HG02588 (cell line): ENCODE measurements at regions not wholly inside any gene's neighbourhood (a gene's known extent, or its start where the extent isn't known, plus 50 kb on each side); places are given as distances from the start of the nearest gene placed in this dataset.

Experiments used
- ATAC-seq: cut with Tn5 transposase; IDR thresholded peaks from one replicate; pipeline ENCODE4 v1.9.1; 2021; ENCODE audit warnings: mild to moderate bottlenecking, moderate library complexity; ENCODE audit not compliant: unreplicated experiment

DNA sequence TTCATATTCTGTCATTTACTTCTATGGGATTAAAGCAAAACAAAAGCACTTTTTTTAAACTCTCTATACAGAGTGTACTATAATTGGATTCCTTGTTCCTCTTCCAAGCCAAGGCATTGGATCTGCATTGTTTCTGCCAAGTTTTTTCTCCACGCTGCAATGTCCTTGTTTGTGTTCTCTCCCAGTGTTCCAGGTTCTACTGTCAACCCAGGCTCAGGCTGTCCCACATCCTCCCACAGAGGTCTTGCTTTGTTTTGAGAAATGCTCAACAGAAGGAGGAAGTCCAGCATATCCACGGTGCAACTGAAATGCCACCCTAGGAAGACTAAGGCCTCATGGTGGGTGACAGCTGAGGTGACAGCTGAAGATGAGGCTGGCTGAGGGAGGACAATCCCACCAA lies 287.1 kb upstream of the PRDM1 start:
- no peak for ATAC-seq

DNA sequence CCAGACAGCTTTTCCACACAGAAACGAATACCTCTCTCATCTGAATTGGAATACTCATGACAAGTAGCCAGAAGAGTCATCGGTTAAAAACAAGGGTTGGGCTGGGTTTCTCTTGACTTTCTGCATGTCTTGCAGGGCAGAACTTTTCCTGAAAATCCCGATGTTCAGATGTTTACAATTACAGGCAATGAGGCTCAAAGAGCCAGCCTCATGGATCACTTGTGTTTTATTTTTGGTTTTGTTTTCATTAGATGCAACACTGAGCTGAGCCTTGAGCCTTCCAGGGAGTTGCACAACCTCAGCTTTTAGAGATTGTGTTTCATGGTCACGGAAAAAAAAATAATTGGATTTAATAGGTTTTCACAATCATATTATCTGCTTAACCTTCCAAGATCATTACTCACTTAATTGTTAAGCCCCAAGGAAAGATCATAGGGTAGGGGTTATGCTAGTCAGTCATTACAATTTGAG lies 288.1 kb upstream of the PRDM1 start:
- ATAC-seq, result no peak

DNA sequence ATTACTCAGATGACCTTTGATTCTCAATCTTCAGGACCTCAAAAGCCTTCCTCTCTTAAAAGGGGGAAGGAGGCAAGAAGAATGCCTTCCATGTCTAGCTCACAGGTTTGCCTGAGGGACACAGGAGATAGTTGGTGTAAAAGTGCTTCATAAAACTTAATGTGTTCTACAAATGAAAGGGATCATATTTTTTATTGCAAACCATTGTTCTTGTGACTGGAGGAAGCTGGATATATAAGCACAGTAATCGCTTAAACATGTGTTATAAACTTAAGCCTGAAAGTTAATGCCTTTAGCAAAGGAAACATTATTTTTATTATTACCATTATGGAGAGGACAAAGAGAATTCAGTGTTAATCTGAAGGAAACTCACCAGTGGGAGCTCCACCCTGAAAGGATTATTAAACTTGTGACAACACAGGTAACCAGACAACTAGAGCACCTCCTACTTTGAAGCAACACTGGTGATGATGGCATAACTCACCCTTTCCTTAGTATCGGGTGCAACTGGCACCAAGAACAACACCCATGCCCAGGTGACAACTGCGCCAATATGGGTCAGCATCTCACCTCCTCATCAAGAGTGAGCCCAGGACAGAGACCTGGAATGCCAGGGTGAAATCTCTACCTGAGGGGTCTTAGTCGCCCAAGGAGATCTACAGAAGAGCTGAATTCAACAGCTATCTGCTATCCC lies 288.7 kb upstream of the PRDM1 start:
- ATAC-seq, result no peak

DNA sequence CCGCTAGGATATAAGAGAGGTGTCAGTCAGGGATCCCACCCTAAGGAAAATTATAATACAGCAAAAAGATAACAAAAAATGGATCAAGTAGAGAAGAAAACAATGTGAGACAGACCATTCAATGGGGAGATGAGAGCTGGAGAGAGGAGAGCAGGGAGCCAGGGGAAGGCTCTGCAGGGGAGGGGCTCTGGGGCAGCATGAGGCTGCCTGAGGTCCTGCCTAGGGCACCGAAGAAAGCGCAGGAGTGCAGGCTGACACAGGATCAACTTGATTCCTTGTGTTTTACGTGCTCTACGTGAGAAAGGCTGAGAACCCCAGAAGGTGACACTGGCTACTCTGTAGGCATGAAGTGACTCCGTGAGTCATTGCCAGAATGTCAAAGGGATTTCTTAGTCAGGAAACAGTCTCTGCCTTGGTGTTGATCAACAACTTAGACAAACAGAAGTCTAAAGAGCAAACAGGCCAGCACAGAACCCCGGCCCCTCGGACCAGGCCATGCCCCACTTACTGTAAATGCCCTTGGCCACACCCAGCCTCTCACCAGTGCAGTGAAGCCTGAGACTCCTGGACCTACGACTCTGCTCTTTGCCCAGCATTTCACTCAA lies 290.1 kb upstream of the PRDM1 start:
- no peak for ATAC-seq

DNA sequence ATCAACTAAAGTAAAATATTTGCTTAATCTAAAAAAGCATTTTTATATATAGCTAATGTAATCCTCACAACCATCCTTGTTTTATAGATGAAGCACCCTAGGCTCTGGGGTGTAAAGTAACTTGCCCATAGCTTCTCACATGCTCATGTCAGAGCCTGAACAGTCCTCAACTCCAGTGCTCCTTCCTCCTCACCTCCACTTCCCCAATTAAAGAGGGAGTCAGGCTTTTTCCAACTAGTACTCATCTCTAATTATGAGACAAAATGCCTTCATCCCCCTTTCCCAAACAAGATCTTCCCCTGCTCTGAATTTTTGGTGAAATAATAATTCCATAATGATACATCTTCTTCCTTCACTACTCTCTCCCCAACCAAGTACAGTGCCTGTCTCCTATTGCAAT lies 290.8 kb upstream of the PRDM1 start:
- no peak for ATAC-seq

DNA sequence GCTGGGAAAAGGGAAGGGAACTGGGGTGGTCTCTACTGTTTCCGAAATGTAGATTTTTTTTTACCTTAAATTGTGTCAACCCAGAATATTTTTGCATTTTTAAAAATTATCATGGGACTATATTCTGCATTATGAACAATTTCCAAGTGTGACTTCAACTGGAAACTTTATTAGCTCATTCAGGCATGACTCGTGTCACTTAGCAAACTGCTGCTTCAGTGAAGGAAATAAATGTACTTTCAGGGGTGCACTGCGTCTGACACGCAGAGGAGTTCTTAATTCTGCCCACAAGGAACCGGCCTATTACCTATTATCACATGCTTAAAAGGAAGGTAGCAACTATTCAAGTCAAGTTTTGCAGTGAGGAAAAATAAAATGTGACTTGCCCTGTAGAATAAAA lies 291.3 kb upstream of the PRDM1 start:
- ATAC-seq, result no peak

DNA sequence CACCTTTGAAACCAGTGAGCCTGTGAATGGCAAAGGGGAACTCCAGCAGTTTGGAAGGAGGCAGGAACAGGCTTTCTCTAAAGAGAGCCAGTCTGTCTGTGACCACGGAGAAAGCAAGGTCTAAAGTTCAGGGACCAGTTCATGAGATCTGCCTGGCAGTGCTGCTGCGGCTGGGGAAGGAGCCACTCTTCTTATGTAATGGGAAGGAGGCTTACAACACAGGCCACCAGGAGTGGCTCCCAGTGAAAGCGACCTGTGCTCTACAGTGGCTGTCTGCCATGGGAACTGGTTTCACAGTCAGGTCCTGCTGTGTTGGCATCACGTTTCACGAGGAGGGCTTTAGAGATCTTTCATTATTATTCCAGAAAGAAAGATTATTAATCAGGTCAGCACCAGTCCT lies 291.9 kb upstream of the PRDM1 start:
- no peak for ATAC-seq

DNA sequence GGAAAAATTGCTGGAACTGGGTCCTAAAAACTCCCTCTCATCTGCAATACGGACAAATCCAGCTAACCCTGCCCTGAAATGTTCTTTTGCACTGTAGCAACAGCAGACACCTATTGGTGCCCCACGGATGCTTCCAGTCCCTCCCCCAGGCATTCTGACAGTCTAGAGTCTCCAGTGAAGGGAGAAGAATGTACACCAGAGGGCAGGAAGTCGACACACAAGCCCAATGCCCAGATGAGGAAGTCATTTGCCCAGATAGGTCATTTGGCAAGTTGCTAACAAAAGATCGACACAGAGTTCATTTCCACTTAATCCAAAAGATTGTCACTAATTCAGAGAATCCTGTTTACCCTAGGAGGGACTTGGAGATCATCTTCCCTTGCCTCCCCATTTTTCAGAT lies 293.0 kb upstream of the PRDM1 start:
- ATAC-seq, result no peak

DNA sequence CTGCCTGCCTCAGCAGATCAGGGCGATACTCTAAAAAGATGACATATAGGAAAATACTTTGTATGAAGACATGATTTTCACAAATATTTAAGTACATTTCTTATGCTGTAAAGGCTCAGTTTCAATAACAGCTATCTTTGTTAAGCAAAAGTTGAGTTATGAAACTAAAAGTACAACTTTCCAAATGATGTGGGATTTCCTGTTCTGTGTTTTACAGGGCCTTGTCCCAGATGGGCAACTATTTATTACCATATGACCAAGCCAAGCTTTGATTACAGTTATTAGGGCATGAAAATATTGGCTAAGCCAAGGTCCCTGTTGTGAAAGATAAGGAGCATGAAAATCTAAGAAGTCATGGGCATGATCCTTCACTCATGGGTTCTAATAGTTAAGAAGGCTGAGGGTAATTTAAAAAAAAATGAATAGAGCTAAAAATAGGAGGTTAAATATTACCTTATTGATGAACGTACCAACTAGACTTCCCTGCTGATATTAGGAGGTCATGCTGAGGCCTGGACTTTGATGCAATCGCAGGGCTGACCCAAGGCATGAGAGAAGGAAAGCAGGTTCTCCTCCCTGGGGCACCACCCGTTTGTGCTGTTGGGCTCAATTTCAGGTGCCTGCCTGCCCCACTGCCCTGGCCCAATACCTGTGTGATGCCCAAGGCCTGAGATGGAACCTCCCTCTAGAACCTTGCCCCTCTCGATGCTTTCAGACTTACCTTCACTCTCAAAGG lies 294.4 kb upstream of the PRDM1 start:
- ATAC-seq, result no peak

DNA sequence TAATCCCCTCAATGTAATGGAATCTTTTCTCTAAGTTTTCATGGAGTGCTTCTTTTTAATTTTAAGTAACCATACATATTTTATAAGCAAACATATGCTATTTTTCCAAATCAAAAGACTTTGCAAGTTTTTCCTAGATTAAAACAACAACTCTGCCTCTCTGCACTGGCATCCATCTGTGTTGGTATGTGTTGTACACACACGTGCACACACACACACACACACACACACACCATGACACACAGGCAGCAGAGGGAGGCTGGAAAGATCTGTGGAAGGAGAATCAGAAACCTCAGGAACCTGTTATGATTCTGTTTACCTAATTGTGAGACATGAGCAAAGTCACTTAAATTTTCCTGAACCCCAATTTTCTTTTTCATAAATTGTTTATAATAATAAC lies 295.0 kb upstream of the PRDM1 start:
- no peak for ATAC-seq

DNA sequence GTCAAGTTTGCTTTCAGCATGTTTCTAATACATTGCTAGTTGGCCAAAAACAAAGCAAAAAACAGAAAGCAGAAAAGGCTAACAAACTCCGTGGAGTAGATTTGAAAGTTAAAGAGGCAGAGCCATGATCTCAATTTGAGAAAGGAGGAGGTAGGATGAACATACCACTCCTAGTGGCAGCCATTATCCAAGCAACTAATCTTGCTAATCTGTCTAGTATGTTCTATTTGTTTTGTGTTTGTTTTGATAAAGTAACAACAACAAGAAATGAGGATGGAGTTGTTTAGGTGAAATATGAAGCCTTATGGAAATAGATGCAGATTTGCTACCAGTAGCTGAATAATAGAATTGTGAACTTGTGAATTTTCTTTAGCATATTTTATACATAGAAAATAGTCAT lies 295.5 kb upstream of the PRDM1 start:
- no peak for ATAC-seq

DNA sequence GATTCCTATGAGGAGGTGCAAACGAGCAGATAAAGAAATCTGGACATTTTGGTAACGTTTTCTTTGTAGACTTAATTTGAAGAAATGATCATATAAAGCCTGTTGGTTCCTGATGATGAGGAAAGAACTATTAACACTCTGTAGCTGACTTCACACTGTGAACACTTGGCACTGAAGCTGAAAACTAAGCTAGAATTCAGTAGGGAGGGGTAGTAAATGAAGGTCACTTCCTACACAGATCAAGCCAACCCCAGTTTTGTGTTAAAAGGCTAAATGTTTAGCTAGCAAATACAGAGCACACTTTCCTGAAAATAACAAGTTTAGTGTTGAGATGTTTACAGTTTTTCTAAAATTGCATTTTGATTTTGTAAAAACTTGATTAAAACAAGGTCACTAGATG lies 296.2 kb upstream of the PRDM1 start:
- no peak for ATAC-seq

DNA sequence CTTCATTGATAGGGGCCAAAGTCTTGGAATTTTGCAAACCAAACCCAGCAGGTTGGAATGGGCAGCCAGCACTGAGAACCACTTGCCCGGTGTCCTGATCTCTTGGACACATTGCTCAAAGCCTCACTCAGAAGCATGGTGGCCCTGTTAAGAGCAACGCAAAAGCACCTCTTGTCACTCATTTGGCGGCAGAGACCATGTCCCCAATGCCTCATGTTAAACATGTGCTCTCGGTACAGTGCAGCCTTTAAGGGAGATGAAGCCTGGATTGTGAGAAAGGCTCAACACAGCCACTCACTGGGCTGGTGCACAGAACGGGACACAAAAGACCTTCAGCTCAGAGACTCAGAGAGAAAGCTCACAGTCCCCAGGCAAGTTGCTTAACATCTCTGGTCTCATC lies 298.4 kb upstream of the PRDM1 start:
- no peak for ATAC-seq

DNA sequence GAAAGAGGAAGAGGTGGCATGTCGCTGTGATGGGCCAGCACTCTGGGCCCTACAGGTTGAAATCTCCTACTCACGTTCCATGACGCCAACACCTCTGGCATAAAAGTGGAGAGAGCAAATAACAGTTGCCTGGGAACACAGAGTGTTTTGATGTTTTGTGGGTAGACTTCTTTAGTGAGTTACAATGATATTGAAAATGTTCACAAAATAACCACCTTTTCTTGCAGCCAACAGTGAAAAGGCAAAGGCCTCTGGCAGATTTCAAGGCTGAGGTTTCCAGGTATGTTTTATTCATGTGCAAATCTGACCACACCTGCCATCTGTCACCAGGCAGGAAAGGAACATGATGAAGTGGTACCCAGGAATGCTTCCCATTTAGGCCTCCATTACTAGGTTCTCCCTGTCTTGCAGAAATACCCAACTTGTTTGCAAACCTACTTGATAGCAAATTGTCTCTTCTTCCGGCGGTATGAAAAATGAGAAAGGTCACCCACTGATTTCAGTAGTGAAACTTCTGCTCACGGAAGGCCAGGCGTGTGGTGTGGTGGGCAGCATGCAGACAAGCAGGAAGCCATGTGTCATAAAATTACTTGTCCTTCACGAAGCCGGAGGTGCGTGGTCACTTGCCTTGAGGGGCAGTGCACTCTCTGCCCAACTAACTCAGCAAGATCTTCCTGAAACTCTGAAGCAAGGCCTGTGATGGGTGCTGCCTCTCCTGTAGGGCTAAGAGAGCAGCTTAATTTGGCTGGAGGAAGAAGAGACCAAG lies 299.1 kb upstream of the PRDM1 start:
- ATAC-seq, result peak; percentile 56

DNA sequence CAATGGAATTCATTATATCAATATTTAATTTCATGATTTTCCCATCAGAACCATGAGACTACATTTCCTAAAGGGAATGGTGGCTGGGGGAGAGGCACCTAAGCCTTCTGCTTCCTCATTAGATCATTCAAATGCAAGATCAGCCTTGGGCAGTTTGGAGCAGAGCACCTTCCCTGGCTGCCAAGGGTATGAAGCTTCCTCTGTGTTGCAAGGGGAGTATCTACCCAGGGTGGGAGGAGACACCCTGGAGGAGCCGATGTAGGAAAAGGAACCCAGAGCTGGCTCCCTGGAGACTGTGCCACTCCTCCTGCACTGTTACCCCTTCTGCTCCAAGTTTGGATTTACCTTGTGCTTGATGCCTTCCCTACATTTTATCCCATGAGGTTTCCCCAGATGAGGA lies 299.7 kb upstream of the PRDM1 start:
- ATAC-seq, result no peak

DNA sequence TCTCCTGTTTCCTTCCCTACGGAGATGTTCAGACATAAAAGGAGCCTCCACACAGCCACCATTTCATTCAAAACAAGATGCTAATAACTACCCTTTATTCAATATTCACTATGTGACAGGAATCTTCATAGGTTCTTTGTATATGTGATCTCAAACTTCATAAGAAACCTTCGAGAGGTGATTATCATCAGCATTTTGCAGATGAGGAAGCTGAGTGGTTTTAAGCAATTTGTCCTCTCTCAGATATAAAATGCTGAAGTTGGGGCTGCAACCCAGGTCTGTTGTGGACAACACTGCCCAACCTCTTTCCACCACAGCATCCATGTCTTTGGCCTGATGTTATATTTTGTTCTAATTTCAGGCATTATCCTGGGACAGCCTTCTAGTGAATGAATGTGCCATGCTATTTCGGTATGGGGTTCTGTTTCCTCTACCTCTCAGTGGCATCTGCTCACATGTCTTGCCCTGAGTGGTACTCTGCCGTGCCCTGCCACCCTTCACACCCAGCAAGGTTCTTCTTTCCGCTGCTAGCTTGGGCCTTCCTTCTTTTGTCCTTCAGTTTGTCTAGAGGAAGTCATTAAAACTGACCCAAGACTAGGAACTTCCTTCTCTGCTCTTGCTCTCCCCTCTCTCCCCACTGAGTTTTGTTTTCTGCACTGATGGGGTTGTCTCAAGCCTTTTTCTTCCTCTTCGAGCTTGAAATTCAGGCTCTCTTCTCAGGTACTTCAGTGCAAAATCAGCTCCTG lies 300.9 kb upstream of the PRDM1 start:
- ATAC-seq, result no peak

DNA sequence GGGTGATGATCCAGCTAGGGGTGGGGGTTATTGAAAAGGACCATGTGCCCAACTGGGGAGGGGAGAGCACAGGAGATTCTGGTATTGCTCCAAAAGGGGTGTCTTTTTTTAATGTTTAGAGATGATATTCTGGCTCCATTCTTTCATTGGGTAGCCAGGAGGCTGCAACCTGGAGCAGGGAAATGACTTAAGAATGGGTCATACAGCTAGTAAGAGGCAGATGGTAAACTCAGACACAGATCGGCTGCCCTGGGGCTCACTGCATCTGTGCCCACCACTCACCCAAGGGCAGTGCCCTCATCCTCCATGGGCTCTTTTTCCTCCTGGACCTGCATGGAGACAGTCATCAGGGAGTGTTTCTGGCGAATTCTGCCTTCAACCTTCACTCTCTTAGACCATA lies 302.0 kb upstream of the PRDM1 start:
- no peak for ATAC-seq

DNA sequence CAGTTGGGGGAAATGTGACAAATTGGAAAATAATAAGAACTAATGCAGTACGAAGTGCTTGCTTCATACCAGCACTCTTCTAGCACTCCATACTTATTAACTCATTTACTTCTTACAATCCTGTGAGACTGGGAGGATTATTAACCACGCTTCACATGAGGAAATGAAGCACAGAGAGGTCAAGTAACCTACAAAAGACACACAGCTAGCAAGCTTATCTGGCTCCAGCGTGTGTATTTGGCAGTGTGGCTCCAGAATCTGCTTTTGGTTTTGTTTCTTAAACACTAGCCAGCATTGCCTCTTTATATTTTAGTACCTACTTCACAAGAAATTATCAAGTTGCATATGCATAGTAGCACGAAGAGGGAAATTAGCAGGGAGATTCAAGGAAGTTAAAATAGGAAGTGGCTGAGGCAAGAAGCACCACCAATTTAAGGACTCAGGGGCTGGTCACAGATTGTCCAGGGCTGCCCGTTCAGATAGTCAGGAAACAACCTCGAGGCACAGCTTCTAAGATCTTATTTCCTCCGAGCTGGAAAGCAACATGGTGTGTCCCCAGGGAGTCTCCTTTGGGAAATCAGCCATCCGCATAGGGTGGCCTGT lies 302.7 kb upstream of the PRDM1 start:
- ATAC-seq, result no peak

DNA sequence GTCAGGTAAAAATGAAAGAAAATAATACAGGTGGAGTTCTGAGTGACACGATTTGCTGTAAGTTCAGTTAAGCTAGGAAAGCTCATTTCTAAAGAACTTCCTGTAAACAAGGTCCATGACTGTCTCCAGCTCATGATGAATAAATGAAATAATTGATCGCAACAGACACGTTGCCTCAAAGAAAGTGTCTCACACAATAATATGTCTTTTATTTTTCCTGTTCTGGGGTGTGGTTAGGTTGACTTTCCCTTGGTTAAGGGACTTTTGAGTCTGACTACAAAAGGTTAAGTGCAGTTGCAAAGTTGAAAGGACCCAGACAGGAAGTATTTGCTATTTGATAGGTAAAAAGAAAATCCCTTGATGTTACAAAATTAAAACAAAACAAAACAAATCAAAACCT lies 304.2 kb upstream of the PRDM1 start:
- no peak for ATAC-seq

DNA sequence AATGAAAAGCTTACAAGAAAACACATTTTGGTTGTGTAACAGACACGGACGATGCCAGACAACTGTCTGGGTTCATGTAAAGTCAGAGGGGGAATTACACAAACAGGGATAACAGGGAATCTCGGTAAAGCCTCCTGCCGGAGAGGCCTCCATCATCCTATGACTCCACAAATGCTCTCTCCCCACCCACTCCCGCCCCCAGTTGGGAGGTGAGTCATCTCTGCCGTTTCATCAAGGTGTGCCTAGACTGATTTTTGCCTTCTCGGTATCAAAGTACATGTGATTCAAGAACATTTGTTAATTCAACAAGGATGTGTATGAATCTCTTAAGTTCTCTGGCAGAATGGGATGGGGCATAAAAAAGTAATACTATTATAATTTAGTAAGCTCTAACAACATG lies 304.9 kb upstream of the PRDM1 start:
- no peak for ATAC-seq
